Endothelial cell of umbilical vein (primary cell): ENCODE measurements at regions not wholly inside any gene's neighbourhood (a gene's known extent, or its start where the extent isn't known, plus 50 kb on each side); places are given as distances from the start of the nearest gene placed in this dataset.

Source experiments
- BruUV-seq: library from RNA; stranded (reverse); fragments of 400-500 nt; replicated peaks from 2 replicates; lab custom pipeline; 2021; lab: Mats Ljungman, UMichigan
- CTCF ChIA-PET: fragments of 300-600, 350-600 bp; sonication (Branson Sonifier 250); formaldehyde crosslinking; loops from one replicate; lab custom pipeline; 2021; ENCODE audit warnings: antibody characterized with exemption, inconsistent platforms; lab: Charles Lee
- POLR2A ChIA-PET: fragments of 300-600, 350-600 bp; sonication (Branson Sonifier 250); formaldehyde crosslinking; loops from one replicate; lab custom pipeline; 2021; ENCODE audit warnings: antibody characterized with exemption, inconsistent platforms; lab: Charles Lee
- DNase-seq: peaks from one replicate; pipeline ENCODE4 v3.0.0-alpha.2; 2011; ENCODE audit warnings: low read depth, low spot score
- FAIRE-seq: peaks from 2 replicates; lab custom pipeline; 2011; peaks lifted over from hg19 to GRCh38; lab: Jason Lieb, UNC
- H2AFZ ChIP-seq: 2 replicates; pipeline ENCODE4 v1.6.0; 2012; ENCODE audit warnings: low read depth, low read length, control low read depth, inconsistent platforms
- H3K27ac ChIP-seq: 2 replicates; pipeline ENCODE4 v1.5.1; 2011; ENCODE audit warnings: low read depth, mild to moderate bottlenecking, control low read depth, low read length, moderate library complexity; ENCODE audit not compliant: insufficient read depth
- H3K27me3 ChIP-seq, 2 experiments: 2 replicates each; pipeline versions ENCODE4 v1.6.0 to v1.6.1; 2011; ENCODE audit warnings: low read length in 2 of 2, mixed read lengths in 1 of 2; ENCODE audit not compliant: control insufficient read depth in 2 of 2, insufficient read depth in 2 of 2
- H3K36me3 ChIP-seq, 2 experiments: 2 replicates in 1 of 2; 3 replicates in 1 of 2; pipeline ENCODE4 v1.5.1; 2011; ENCODE audit warnings: low read length in 2 of 2, mild to moderate bottlenecking in 1 of 2, moderate library complexity in 1 of 2; ENCODE audit not compliant: control insufficient read depth in 2 of 2, insufficient read depth in 2 of 2; ENCODE audit errors: extremely low read depth in 1 of 2
- H3K4me1 ChIP-seq: 3 replicates; pipeline ENCODE4 v1.5.1; 2011; ENCODE audit warnings: mild to moderate bottlenecking, low read length; ENCODE audit not compliant: control insufficient read depth, insufficient read depth; ENCODE audit errors: extremely low read depth
- H3K4me2 ChIP-seq: 2 replicates; pipeline ENCODE4 v1.6.1; 2011; ENCODE audit warnings: low read length, control low read depth, mixed read lengths; ENCODE audit not compliant: insufficient read depth
- H3K4me3 ChIP-seq, 3 experiments: fragments of 200-600 bp in 1 of 3; sonication (generic), shearing (Covaris generic) in 1 of 3; replicated peaks in 1 of 3; 2 replicates each; pipeline ENCODE4 v1.5.1; 2011 to 2016; ENCODE audit warnings: control low read depth in 3 of 3, low read length in 3 of 3, mild to moderate bottlenecking in 2 of 3, inconsistent platforms in 1 of 3, low read depth in 1 of 3, moderate library complexity in 1 of 3; ENCODE audit not compliant: insufficient read depth in 1 of 3
- H3K79me2 ChIP-seq: 2 replicates; pipeline ENCODE4 v1.6.0; 2012; ENCODE audit warnings: low read length, inconsistent platforms; ENCODE audit not compliant: control insufficient read depth, insufficient read depth
- H3K9ac ChIP-seq: replicated peaks from 2 replicates; pipeline ENCODE3; 2011; ENCODE audit warnings: low read length, control low read depth; ENCODE audit not compliant: insufficient read depth; ENCODE audit errors: extremely low read depth
- H3K9me1 ChIP-seq: replicated peaks from 3 replicates; pipeline ENCODE4 v1.6.0; 2011; ENCODE audit warnings: mild to moderate bottlenecking, low read length; ENCODE audit not compliant: control insufficient read depth, insufficient read depth; ENCODE audit errors: extremely low read depth
- H3K9me3 ChIP-seq: replicated peaks from 2 replicates; pipeline ENCODE4 v1.5.1; 2012; ENCODE audit warnings: low read length, inconsistent platforms; ENCODE audit not compliant: control insufficient read depth, insufficient read depth
- H4K20me1 ChIP-seq: replicated peaks from 2 replicates; pipeline ENCODE3; 2011; ENCODE audit warnings: mild to moderate bottlenecking, low read length; ENCODE audit not compliant: control insufficient read depth, insufficient read depth; ENCODE audit errors: extremely low read depth
- CTCF ChIP-seq, 2 donors: IDR thresholded peaks; 1 replicate in 1 of 2; 2 replicates in 1 of 2; pipeline ENCODE4 v1.5.1; 2011; ENCODE audit warnings: low read length in 2 of 2, mild to moderate bottlenecking in 2 of 2, moderate library complexity in 2 of 2, control low read depth in 1 of 2, inconsistent platforms in 1 of 2, low read depth in 1 of 2; ENCODE audit not compliant: insufficient read depth in 1 of 2; ENCODE audit errors: extremely low read depth in 1 of 2
- EZH2 ChIP-seq: IDR thresholded peaks from 2 replicates; pipeline ENCODE4 v1.6.1; 2012; ENCODE audit warnings: borderline replicate concordance, low read depth, mild to moderate bottlenecking, moderate library complexity, low read length, inconsistent platforms; ENCODE audit not compliant: severe bottlenecking
- FOS ChIP-seq: IDR thresholded peaks from 2 replicates; pipeline ENCODE4 v1.6.1; 2011; ENCODE audit warnings: mild to moderate bottlenecking, low read length, moderate library complexity, borderline replicate concordance; ENCODE audit not compliant: insufficient read depth
- GATA2 ChIP-seq: IDR thresholded peaks from 2 replicates; pipeline ENCODE4 v1.7.0; 2011; ENCODE audit warnings: low read depth, mild to moderate bottlenecking, moderate library complexity, mixed read lengths, low read length; ENCODE audit not compliant: insufficient read length, insufficient read depth
- JUN ChIP-seq: IDR thresholded peaks from 2 replicates; pipeline ENCODE4 v1.6.1; 2011; ENCODE audit warnings: borderline replicate concordance, low read depth; ENCODE audit not compliant: insufficient read length, insufficient read depth
- MYC ChIP-seq: IDR thresholded peaks from one replicate; pipeline ENCODE4 v1.6.1; 2011; ENCODE audit warnings: mild to moderate bottlenecking, low read depth, low read length
- POLR2A ChIP-seq: IDR thresholded peaks from 2 replicates; pipeline ENCODE4 v1.6.1; 2012; ENCODE audit warnings: low read depth, mild to moderate bottlenecking, control low read depth, low read length
- POLR2AphosphoS5 ChIP-seq: IDR thresholded peaks from 2 replicates; pipeline ENCODE4 v1.6.1; 2012; ENCODE audit warnings: low read depth, mild to moderate bottlenecking, control low read depth, low read length, moderate library complexity; ENCODE audit not compliant: insufficient read depth
- dilution Hi-C: fragments of 300-500 bp; cut with MboI; formaldehyde crosslinking; loops from one replicate; pipeline ENCODE4 v1.15.0; 2019; ENCODE audit warnings: low sequenced_read_pairs; ENCODE audit not compliant: extremely low pct_ligation_motif_present
- intact Hi-C: fragments of 100-400 bp; cut with micrococcal nuclease; formaldehyde crosslinking; loops from one replicate; pipeline ENCODE4 v1.10.0; 2022
- TF ChIP-seq, protein P1 (sequence below): IDR thresholded peaks from 2 replicates; pipeline ENCODE4 v1.6.1; 2011; ENCODE audit not compliant: insufficient read depth, insufficient read length

GRCh38 chr16:60246086-60246485, 1512.0 kb upstream of the GOT2 start:
- Histone ChIP-seq H3K27ac (no peak overlapping the region), H3K79me2 (no peaks in the 10 kb centered on the region), H3K4me3 (no peak overlapping the region), H3K9me1 (no peaks in the 10 kb centered on the region), H2AFZ (no peak overlapping the region), H3K9ac (no peak overlapping the region), H3K27me3 (no peaks in the 10 kb centered on the region), H3K36me3 (no peaks in the 10 kb centered on the region), H4K20me1 (no peaks in the 10 kb centered on the region), H3K4me2 (no peak overlapping the region), H3K9me3 (no peaks in the 10 kb centered on the region), H3K4me1 (no peaks in the 10 kb centered on the region)
- no TSS peak for BruUV-seq
- POLR2A ChIA-PET, result no interaction called here
- intact Hi-C loops (no loop called here), dilution Hi-C loops (no loop called here)
- TF ChIP-seq POLR2A (no peak), EZH2 (no peak), POLR2AphosphoS5 (no peak), JUN (no peak), MYC (no peak), CTCF (IDR thresholded peaks at IDR 0.05; ENCODE audit: extremely low read depth in 1 of 2, insufficient read depth in 1 of 2, low read depth in 1 of 2, low read length in 2 of 2) (no peak), GATA2 (no peak), FOS (no peak)
- TF ChIP-seq, protein P1, sequence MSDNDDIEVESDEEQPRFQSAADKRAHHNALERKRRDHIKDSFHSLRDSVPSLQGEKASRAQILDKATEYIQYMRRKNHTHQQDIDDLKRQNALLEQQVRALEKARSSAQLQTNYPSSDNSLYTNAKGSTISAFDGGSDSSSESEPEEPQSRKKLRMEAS, result no peak
- DNase-seq (no peak), FAIRE-seq (no peak)
- CTCF ChIA-PET, result no interaction called here
